H9 (cell line): ENCODE measurements at regions not wholly inside any gene's neighbourhood (a gene's known extent, or its start where the extent isn't known, plus 50 kb on each side); places are given as distances from the start of the nearest gene placed in this dataset.

Experiments used
- DNase-seq: peaks from one replicate; pipeline ENCODE4 v3.0.0-alpha.2; 2017
- H2AFZ ChIP-seq: one replicate; pipeline ENCODE4 v1.6.1; 2013; ENCODE audit warnings: mild to moderate bottlenecking, low read length, control low read depth, moderate library complexity
- H2AK5ac ChIP-seq: 2 replicates; pipeline ENCODE4 v1.6.1; 2013; ENCODE audit warnings: low read length, control low read depth, mixed read lengths; ENCODE audit not compliant: insufficient read length
- H2BK120ac ChIP-seq: one replicate; pipeline ENCODE4 v1.6.1; 2013; ENCODE audit warnings: low read depth, mild to moderate bottlenecking, low read length, control low read depth, inconsistent platforms; ENCODE audit not compliant: poor library complexity, severe bottlenecking
- H2BK12ac ChIP-seq: 2 replicates; pipeline ENCODE4 v1.6.1; 2013; ENCODE audit warnings: low read length, control low read depth, mixed read lengths, low read depth; ENCODE audit not compliant: insufficient read length
- H2BK15ac ChIP-seq: 2 replicates; pipeline ENCODE4 v1.6.1; 2013; ENCODE audit warnings: low read depth, low read length, control low read depth
- H2BK20ac ChIP-seq: one replicate; pipeline ENCODE4 v1.6.1; 2013; ENCODE audit warnings: low read depth, mild to moderate bottlenecking, low read length, control low read depth, inconsistent platforms; ENCODE audit not compliant: poor library complexity, severe bottlenecking
- H2BK5ac ChIP-seq: 2 replicates; pipeline ENCODE4 v1.6.1; 2013; ENCODE audit warnings: low read length, control low read depth, mixed read lengths; ENCODE audit not compliant: insufficient read length
- H3K14ac ChIP-seq: 2 replicates; pipeline ENCODE4 v1.6.1; 2013; ENCODE audit warnings: low read length, control low read depth; ENCODE audit not compliant: insufficient read depth
- H3K18ac ChIP-seq: 2 replicates; pipeline ENCODE4 v1.6.1; 2013; ENCODE audit warnings: low read depth, mild to moderate bottlenecking, mixed read lengths, low read length, control low read depth; ENCODE audit not compliant: insufficient read length
- H3K23ac ChIP-seq: 2 replicates; pipeline ENCODE4 v1.6.1; 2013; ENCODE audit warnings: low read length, control low read depth, mixed read lengths, low read depth; ENCODE audit not compliant: insufficient read length
- H3K23me2 ChIP-seq: 2 replicates; pipeline ENCODE4 v1.6.1; 2013; ENCODE audit warnings: low read depth, mild to moderate bottlenecking, mixed read lengths, low read length, control low read depth; ENCODE audit not compliant: insufficient read length, poor library complexity, severe bottlenecking
- H3K27ac ChIP-seq: 2 replicates; pipeline ENCODE4 v1.5.1; 2013; ENCODE audit warnings: low read length, control low read depth, mixed read lengths, low read depth; ENCODE audit not compliant: insufficient read length
- H3K27me3 ChIP-seq: 2 replicates; pipeline ENCODE4 v1.6.1; 2013; ENCODE audit warnings: low read length, control low read depth, inconsistent platforms; ENCODE audit not compliant: insufficient read depth
- H3K4ac ChIP-seq: 2 replicates; pipeline ENCODE4 v1.6.1; 2013; ENCODE audit warnings: low read depth, mild to moderate bottlenecking, control low read depth, inconsistent platforms, low read length, moderate library complexity
- H3K4me1 ChIP-seq: 2 replicates; pipeline ENCODE4 v1.6.1; 2013; ENCODE audit warnings: low read length, control low read depth, inconsistent platforms; ENCODE audit not compliant: insufficient read depth
- H3K4me2 ChIP-seq: 2 replicates; pipeline ENCODE4 v1.6.1; 2013; ENCODE audit warnings: low read length, control low read depth, mixed read lengths; ENCODE audit not compliant: insufficient read length, insufficient read depth
- H3K56ac ChIP-seq: 2 replicates; pipeline ENCODE4 v1.6.1; 2013; ENCODE audit warnings: low read depth, mild to moderate bottlenecking, mixed read lengths, low read length, control low read depth; ENCODE audit not compliant: insufficient read length
- H3K79me1 ChIP-seq: 2 replicates; pipeline ENCODE4 v1.6.1; 2013; ENCODE audit warnings: low read depth, mild to moderate bottlenecking, moderate library complexity, low read length, control low read depth, inconsistent platforms; ENCODE audit not compliant: insufficient read depth, poor library complexity, severe bottlenecking
- H3K79me2 ChIP-seq: 2 replicates; pipeline ENCODE4 v1.6.1; 2013; ENCODE audit warnings: low read length, control low read depth, inconsistent platforms; ENCODE audit not compliant: insufficient read depth
- H3K9ac ChIP-seq: 2 replicates; pipeline ENCODE4 v1.6.1; 2013; ENCODE audit warnings: low read length, control low read depth, mixed read lengths; ENCODE audit not compliant: insufficient read length; ENCODE audit errors: extremely low read depth
- H3K9me3 ChIP-seq: one replicate; pipeline ENCODE4 v1.6.1; 2013; ENCODE audit warnings: low read depth, low read length, inconsistent platforms; ENCODE audit not compliant: control insufficient read depth
- H3T11ph ChIP-seq: one replicate; pipeline ENCODE4 v1.6.1; 2013; ENCODE audit warnings: mild to moderate bottlenecking, low read length, control low read depth, inconsistent platforms
- H4K20me1 ChIP-seq: one replicate; pipeline ENCODE4 v1.6.1; 2013; ENCODE audit not compliant: control insufficient read depth, insufficient read length, insufficient read depth
- H4K5ac ChIP-seq: 2 replicates; pipeline ENCODE4 v1.6.1; 2013; ENCODE audit warnings: low read depth, mild to moderate bottlenecking, mixed read lengths, low read length, control low read depth; ENCODE audit not compliant: insufficient read length
- H4K8ac ChIP-seq: replicated peaks from 2 replicates; pipeline ENCODE4 v1.6.1; 2013; ENCODE audit warnings: low read length, control low read depth, mixed read lengths, low read depth; ENCODE audit not compliant: insufficient read length
- H4K91ac ChIP-seq: 2 replicates; pipeline ENCODE4 v1.6.1; 2013; ENCODE audit warnings: low read depth, mild to moderate bottlenecking, moderate library complexity, mixed read lengths, low read length, control low read depth; ENCODE audit not compliant: insufficient read length
- H3K27ac Mint-ChIP-seq, 3 experiments: 2 replicates in 2 of 3; 3 replicates in 1 of 3; pipeline ENCODE4 v1.8.0; 2020 to 2021; ENCODE audit warnings: mixed read lengths in 3 of 3, mild to moderate bottlenecking in 1 of 3, moderate library complexity in 1 of 3
- H3K27me3 Mint-ChIP-seq: 2 replicates; pipeline ENCODE4 v1.8.0; 2021; ENCODE audit warnings: low read depth, mild to moderate bottlenecking, moderate library complexity, mixed read lengths
- H3K36me3 Mint-ChIP-seq, 3 experiments: 2 replicates in 2 of 3; 3 replicates in 1 of 3; pipeline ENCODE4 v1.8.0; 2020 to 2021; ENCODE audit warnings: low read depth in 3 of 3, mixed read lengths in 3 of 3; ENCODE audit not compliant: insufficient read depth in 1 of 3
- H3K4me1 Mint-ChIP-seq, 2 experiments: 2 replicates each; pipeline ENCODE4 v1.8.0; 2020; ENCODE audit warnings: mixed read lengths in 2 of 2
- H3K4me3 Mint-ChIP-seq, 2 experiments: 2 replicates in 1 of 2; 3 replicates in 1 of 2; pipeline ENCODE4 v1.8.0; 2020 to 2021; ENCODE audit warnings: mild to moderate bottlenecking in 2 of 2, mixed read lengths in 2 of 2, moderate library complexity in 1 of 2
- H3K9me3 Mint-ChIP-seq, 2 experiments: 2 replicates in 1 of 2; 3 replicates in 1 of 2; pipeline ENCODE4 v1.8.0; 2020; ENCODE audit warnings: mild to moderate bottlenecking in 2 of 2, mixed read lengths in 2 of 2, moderate library complexity in 1 of 2
- CTCF ChIP-seq: fragments of 200-600 bp; sonication (generic); conservative IDR thresholded peaks from 3 replicates; pipeline ENCODE4 v1.8.0; 2021; ENCODE audit warnings: antibody characterized with exemption, mild to moderate bottlenecking
- WGBS: extraction: QIAGEN DNeasy Blood & Tissue Kit; methylation state at CpG from one replicate; pipeline ENCODE4 v1.1.7; 2013; ENCODE audit warnings: missing lambda C conversion rate, low lambda C conversion rate, mixed read lengths; ENCODE audit not compliant: insufficient read length; ENCODE audit errors: extremely low coverage; 5-methylcytosine and 5-hydroxymethylcytosine counted together

DNA sequence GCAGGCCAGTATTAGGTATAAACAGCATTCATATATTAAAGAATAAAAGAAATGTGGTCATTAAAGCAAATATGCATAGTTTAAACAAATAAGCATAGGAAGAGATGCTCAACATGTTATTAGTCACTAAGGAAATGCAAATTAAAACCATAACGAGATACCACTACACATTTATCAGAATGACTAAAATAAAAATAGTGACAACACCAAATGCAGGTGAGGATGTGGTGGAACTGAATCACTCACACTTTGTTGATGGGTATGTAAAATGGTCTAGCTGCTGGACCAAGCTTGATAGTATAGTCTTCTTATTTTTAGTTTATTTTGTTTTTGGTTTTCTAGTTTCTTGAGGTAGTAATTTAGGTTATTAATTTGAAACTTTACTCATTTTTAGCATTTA is 242.9 kb downstream of the HGF start:
- Mint-ChIP-seq H3K9me3 (no peaks in the 10 kb centered on the region), H3K4me3 (no peak overlapping the region), H3K27ac (no peak overlapping the region), H3K4me1 (0 out of 4 replicates have a peak, but pooled peaks cover 0 to 2% of the 10 kb centered on the region in 2 experiments), H3K27me3 (no peaks in the 10 kb centered on the region; the same call in 1 of the 2 replicates), H3K36me3 (no peaks in the 10 kb centered on the region)
- Histone ChIP-seq H3K4me1 (no peaks in the 10 kb centered on the region), H4K5ac (no peak overlapping the region), H2BK20ac (no peak overlapping the region), H2AK5ac (no peak overlapping the region), H2BK5ac (no peak overlapping the region), H3K79me2 (no peaks in the 10 kb centered on the region), H2AFZ (no peak overlapping the region), H4K8ac (no peak overlapping the region), H3K56ac (no peak overlapping the region), H3K27me3 (no peaks in the 10 kb centered on the region), H3K27ac (no peak overlapping the region), H3K79me1 (no peaks in the 10 kb centered on the region), H3K14ac (no peak overlapping the region), H4K20me1 (no peaks in the 10 kb centered on the region), H2BK120ac (no peak overlapping the region), H3T11ph (no peak overlapping the region), H3K23ac (no peak overlapping the region), H3K9ac (no peak overlapping the region), H4K91ac (no peak overlapping the region), H3K18ac (no peak overlapping the region), H2BK15ac (no peak overlapping the region), H3K4me2 (no peak overlapping the region), H2BK12ac (no peak overlapping the region), H3K4ac (no peak overlapping the region), H3K23me2 (no peaks in the 10 kb centered on the region), H3K9me3 (no peaks in the 10 kb centered on the region)
- TF ChIP-seq CTCF: no peak
- WGBS: no CpG with 5 or more reads among the region's 1 CpG
- DNase-seq: no peak
